Heart left ventricle (tissue), 13 donors: ENCODE measurements at regions not wholly inside any gene's neighbourhood (a gene's known extent, or its start where the extent isn't known, plus 50 kb on each side); places are given as distances from the start of the nearest gene placed in this dataset.
"Not testable (repeated sequence)": the region's sequence is repeated elsewhere in the genome, so short reads cannot be mapped to it uniquely, and the experiment has no call there.

ENCODE experiments used
- POLR2A ChIP-seq, 2 donors: fragments of 450-650 bp; IDR thresholded peaks; one replicate each; pipeline ENCODE4 v1.6.1; 2017; ENCODE audit warnings: antibody characterized with exemption in 2 of 2, mild to moderate bottlenecking in 2 of 2, moderate library complexity in 2 of 2
- TF ChIP-seq, protein P1 (sequence below), 12 donors: fragments of 200-600 bp; sonication (generic) in 4 of 12; IDR thresholded peaks; one replicate each; pipeline versions ENCODE4 v1.5.0 to v1.8.0; 2018 to 2022; ENCODE audit warnings: antibody characterized with exemption in 12 of 12, mild to moderate bottlenecking in 5 of 12
- donor health status: ischemic (EF 13 %, LVEDD 7.1; RV severe dilation, severe dysfunction).
- donor health status: DM: no; HTN: yes; CAD: no.
- donor health status: DM: no; HTN: no; CAD: no.
- donor health status: ischemic (EF 25% LVEDD 6.9; RV normal size, moderate dysfunction).
- donor health status: ischemic (EF 25% LVEDD 5.7; RV mildly dilated, moderate dysfunction).
- donor health status: ischemic (EF 35%, LVEDD 5.7; RV mildly dilated, moderate dysfunction).
- donor health status: nonischemic (EF 11% LVEDD 7.7; RV severe dilation, severe dysfunction).
- donor health status: DM: yes; HTN: yes; CAD: no.
- donor health status: PGD.
- donor health status: ischemic (EF 29% LVEDD 5.4; RV normal size, mild dysfunction).
- donor health status: nonischemic (EF 23%, LVEDD 6.1; RV moderate dilation, normal function).

- TF ChIP-seq, protein P1, sequence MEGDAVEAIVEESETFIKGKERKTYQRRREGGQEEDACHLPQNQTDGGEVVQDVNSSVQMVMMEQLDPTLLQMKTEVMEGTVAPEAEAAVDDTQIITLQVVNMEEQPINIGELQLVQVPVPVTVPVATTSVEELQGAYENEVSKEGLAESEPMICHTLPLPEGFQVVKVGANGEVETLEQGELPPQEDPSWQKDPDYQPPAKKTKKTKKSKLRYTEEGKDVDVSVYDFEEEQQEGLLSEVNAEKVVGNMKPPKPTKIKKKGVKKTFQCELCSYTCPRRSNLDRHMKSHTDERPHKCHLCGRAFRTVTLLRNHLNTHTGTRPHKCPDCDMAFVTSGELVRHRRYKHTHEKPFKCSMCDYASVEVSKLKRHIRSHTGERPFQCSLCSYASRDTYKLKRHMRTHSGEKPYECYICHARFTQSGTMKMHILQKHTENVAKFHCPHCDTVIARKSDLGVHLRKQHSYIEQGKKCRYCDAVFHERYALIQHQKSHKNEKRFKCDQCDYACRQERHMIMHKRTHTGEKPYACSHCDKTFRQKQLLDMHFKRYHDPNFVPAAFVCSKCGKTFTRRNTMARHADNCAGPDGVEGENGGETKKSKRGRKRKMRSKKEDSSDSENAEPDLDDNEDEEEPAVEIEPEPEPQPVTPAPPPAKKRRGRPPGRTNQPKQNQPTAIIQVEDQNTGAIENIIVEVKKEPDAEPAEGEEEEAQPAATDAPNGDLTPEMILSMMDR (IDR thresholded peaks at IDR 0.05), result not testable (repeated sequence)
- not testable (repeated sequence) for TF ChIP-seq POLR2A (IDR thresholded peaks at IDR 0.05)
Observed at GRCh38 chr7:29723127-29723526, 83.2 kb upstream of the WIPF3 start.
